ENCODE measurements at regions not wholly inside any gene's neighbourhood (a gene's known extent, or its start where the extent isn't known, plus 50 kb on each side); places are given as distances from the start of the nearest gene placed in this dataset.

GRCh38 chr2:17258861-17259260, 259.4 kb downstream of the RAD51AP2 start:
- Histone ChIP-seq H3K4me2 (ENCODE audit: low read length) (no peak overlapping the region), H3K4me1 (ENCODE audit: control insufficient read depth in 1 of 2, insufficient read depth in 2 of 2, low read length in 2 of 2) (no peaks in the 10 kb centered on the region), H3K27ac (ENCODE audit: low read depth, low read length) (no peak overlapping the region), H3K27me3 (ENCODE audit: insufficient read depth, low read length) (peaks cover 14% of the 10 kb centered on the region; the same call in 1 of the 2 replicates), H3K9ac (ENCODE audit: low read length) (no peak overlapping the region), H3K9me3 (ENCODE audit: control insufficient read depth in 1 of 2, insufficient read depth in 1 of 2, low read depth in 1 of 2, low read length in 2 of 2) (no peaks in the 10 kb centered on the region), H4K20me1 (ENCODE audit: insufficient read depth) (no peaks in the 10 kb centered on the region), H3K9me2 (ENCODE audit: insufficient read depth) (no peaks in the 10 kb centered on the region), H3K36me3 (ENCODE audit: control insufficient read depth in 1 of 2, insufficient read depth in 2 of 2, low read length in 2 of 2) (no peaks in the 10 kb centered on the region), H3K79me2 (ENCODE audit: insufficient read depth, low read length) (no peaks in the 10 kb centered on the region), H2AFZ (ENCODE audit: low read depth, low read length, poor library complexity, severe bottlenecking) (no peak overlapping the region), H3K4me3 (replicated peaks in 1 of 2; ENCODE audit: low read depth in 1 of 2, low read length in 2 of 2) (no peak overlapping the region)
- no peak for ATAC-seq
- DNase-seq (ENCODE audit: low read depth, low spot score), result no peak
- CTCF ChIA-PET, result no interaction called here
- BruUV-seq (replicated peaks), result no TSS peak
- intact Hi-C loops (cut with micrococcal nuclease), result no loop called here
- RAD21 ChIA-PET (ENCODE audit: low non-redundant PET in 1 of 2, low total read pairs in 2 of 2, uncharacterized antibody in 2 of 2, unreplicated experiment in 2 of 2), result no interaction called here
- POLR2A ChIA-PET, result no interaction called here
- TF ChIP-seq POLR2A (IDR thresholded peaks at IDR 0.05; ENCODE audit: borderline replicate concordance, extremely low read depth, insufficient read depth, insufficient read length) (no peak), YY1 (IDR thresholded peaks at IDR 0.05; ENCODE audit: extremely low read depth, insufficient replicate concordance, low read depth, low read length) (no peak), ZNF274 (IDR thresholded peaks at IDR 0.05; ENCODE audit: low read depth, low read length) (no peak), FOSL1 (IDR thresholded peaks at IDR 0.05; ENCODE audit: low read depth) (no peak), ZFX (IDR thresholded peaks at IDR 0.05) (no peak), REST (IDR thresholded peaks at IDR 0.05; ENCODE audit: low read depth) (no peak), MAX (IDR thresholded peaks at IDR 0.05) (no peak), POLR2AphosphoS5 (IDR thresholded peaks at IDR 0.05; ENCODE audit: low read depth, low read length) (no peak), SP1 (IDR thresholded peaks at IDR 0.05; ENCODE audit: low read depth) (no peak), EZH2phosphoT487 (IDR thresholded peaks at IDR 0.05; ENCODE audit: borderline replicate concordance) (no peak), ELF1 (IDR thresholded peaks at IDR 0.05; ENCODE audit: borderline replicate concordance, low read depth) (no peak), JUND (IDR thresholded peaks at IDR 0.05) (no peak), SIN3A (IDR thresholded peaks at IDR 0.05; ENCODE audit: low read depth) (no peak), CEBPB (IDR thresholded peaks at IDR 0.05; ENCODE audit: low read depth) (no peak), TCF7L2 (IDR thresholded peaks at IDR 0.05; ENCODE audit: borderline replicate concordance, extremely low read depth, insufficient read depth, insufficient read length) (no peak), CBX3 (IDR thresholded peaks at IDR 0.05; ENCODE audit: low read depth) (no peak)

All from HCT116 (cell line).